ENCODE measurements at regions not wholly inside any gene's neighbourhood (a gene's known extent, or its start where the extent isn't known, plus 50 kb on each side); places are given as distances from the start of the nearest gene placed in this dataset.

DNA sequence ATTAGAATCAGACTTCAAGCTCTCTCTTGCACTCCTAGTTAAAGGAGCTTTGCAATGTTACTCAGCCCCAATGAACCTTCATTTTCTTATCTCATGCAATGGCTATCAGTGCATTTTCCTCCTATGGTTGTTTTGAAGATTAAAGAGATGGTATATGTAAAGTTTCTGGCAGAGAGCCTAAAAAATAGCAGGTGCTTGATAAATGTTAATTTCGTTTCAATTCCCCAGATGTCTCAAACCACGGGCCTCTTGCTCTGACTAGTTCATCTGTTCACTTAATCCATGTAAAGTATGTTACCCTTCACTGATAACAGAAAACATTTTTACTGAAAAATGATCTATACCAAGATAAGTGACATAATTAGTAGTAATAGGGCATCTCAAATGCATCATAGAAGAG is 735.4 kb upstream of the USP15 start:
- TF ChIP-seq, protein P1, sequence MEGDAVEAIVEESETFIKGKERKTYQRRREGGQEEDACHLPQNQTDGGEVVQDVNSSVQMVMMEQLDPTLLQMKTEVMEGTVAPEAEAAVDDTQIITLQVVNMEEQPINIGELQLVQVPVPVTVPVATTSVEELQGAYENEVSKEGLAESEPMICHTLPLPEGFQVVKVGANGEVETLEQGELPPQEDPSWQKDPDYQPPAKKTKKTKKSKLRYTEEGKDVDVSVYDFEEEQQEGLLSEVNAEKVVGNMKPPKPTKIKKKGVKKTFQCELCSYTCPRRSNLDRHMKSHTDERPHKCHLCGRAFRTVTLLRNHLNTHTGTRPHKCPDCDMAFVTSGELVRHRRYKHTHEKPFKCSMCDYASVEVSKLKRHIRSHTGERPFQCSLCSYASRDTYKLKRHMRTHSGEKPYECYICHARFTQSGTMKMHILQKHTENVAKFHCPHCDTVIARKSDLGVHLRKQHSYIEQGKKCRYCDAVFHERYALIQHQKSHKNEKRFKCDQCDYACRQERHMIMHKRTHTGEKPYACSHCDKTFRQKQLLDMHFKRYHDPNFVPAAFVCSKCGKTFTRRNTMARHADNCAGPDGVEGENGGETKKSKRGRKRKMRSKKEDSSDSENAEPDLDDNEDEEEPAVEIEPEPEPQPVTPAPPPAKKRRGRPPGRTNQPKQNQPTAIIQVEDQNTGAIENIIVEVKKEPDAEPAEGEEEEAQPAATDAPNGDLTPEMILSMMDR (IDR thresholded peaks at IDR 0.05; ENCODE audit: insufficient read depth, low read length): no peak
- TF ChIP-seq, protein P2, sequence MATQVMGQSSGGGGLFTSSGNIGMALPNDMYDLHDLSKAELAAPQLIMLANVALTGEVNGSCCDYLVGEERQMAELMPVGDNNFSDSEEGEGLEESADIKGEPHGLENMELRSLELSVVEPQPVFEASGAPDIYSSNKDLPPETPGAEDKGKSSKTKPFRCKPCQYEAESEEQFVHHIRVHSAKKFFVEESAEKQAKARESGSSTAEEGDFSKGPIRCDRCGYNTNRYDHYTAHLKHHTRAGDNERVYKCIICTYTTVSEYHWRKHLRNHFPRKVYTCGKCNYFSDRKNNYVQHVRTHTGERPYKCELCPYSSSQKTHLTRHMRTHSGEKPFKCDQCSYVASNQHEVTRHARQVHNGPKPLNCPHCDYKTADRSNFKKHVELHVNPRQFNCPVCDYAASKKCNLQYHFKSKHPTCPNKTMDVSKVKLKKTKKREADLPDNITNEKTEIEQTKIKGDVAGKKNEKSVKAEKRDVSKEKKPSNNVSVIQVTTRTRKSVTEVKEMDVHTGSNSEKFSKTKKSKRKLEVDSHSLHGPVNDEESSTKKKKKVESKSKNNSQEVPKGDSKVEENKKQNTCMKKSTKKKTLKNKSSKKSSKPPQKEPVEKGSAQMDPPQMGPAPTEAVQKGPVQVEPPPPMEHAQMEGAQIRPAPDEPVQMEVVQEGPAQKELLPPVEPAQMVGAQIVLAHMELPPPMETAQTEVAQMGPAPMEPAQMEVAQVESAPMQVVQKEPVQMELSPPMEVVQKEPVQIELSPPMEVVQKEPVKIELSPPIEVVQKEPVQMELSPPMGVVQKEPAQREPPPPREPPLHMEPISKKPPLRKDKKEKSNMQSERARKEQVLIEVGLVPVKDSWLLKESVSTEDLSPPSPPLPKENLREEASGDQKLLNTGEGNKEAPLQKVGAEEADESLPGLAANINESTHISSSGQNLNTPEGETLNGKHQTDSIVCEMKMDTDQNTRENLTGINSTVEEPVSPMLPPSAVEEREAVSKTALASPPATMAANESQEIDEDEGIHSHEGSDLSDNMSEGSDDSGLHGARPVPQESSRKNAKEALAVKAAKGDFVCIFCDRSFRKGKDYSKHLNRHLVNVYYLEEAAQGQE (IDR thresholded peaks at IDR 0.05; ENCODE audit: insufficient replicate concordance, low read depth): no peak
- no peak for TF ChIP-seq GABPA (IDR thresholded peaks at IDR 0.05; ENCODE audit: low read depth)
- no peak for TF ChIP-seq POLR2AphosphoS5 (IDR thresholded peaks at IDR 0.05; ENCODE audit: low read depth)
